ENCODE measurements at regions not wholly inside any gene's neighbourhood (a gene's known extent, or its start where the extent isn't known, plus 50 kb on each side); places are given as distances from the start of the nearest gene placed in this dataset.

DNA sequence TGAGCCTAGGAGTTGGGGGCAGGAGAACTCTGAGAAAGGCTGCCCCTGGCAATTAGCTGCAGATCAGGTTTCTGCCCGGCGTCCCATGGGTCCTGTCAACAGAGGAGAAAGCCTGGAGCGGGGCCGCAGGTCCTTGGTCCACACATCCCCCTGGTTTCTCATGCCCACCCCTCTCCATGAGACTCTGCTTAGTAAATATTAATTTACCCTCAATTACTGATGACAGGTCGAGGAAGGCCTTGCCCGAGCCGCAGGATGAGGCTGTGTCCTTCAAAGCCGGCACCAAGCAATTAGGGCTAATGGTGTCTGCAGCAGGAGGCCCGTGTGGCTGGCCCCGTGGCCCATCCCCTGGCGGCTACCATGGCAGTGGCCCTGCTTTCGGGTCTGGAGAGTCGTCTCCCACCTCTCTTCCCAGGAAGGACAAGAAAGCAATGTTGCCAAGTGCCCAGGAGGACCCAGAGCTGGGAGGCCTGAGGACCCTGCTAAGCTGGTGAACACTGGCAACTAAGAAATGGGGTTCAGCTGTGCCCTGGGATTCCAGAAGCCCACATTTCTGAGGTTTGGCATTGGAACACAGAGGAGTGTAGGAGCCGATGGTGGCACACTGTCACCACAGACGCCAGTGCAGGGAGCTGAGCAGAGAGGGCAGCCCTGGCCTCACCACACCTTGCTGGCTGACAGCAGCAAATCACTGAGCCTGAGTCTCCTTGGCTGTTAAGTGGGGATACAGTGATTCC is 114.6 kb downstream of the CPZ start:
- TF ChIP-seq, protein P1, sequence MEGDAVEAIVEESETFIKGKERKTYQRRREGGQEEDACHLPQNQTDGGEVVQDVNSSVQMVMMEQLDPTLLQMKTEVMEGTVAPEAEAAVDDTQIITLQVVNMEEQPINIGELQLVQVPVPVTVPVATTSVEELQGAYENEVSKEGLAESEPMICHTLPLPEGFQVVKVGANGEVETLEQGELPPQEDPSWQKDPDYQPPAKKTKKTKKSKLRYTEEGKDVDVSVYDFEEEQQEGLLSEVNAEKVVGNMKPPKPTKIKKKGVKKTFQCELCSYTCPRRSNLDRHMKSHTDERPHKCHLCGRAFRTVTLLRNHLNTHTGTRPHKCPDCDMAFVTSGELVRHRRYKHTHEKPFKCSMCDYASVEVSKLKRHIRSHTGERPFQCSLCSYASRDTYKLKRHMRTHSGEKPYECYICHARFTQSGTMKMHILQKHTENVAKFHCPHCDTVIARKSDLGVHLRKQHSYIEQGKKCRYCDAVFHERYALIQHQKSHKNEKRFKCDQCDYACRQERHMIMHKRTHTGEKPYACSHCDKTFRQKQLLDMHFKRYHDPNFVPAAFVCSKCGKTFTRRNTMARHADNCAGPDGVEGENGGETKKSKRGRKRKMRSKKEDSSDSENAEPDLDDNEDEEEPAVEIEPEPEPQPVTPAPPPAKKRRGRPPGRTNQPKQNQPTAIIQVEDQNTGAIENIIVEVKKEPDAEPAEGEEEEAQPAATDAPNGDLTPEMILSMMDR (IDR thresholded peaks at IDR 0.05), result no peak
- FAIRE-seq (no peak), DNase-seq (peak in 1 of 6 donors; percentile 40), ATAC-seq (no peak)
- Histone ChIP-seq H3K4me1 (no peaks in the 10 kb centered on the region), H3K4me3 (no peak overlapping the region), H3K9me3 (no peaks in the 10 kb centered on the region), H3K27ac (no peak overlapping the region), H3K36me3 (no peaks in the 10 kb centered on the region), H3K27me3 (no peaks in the 10 kb centered on the region)
- intact Hi-C loops (cut with DNase I), result no loop called here
- 24 to 29% methylated on average over 15 of the region's 15 CpGs for WGBS, 2 donors

DNA sequence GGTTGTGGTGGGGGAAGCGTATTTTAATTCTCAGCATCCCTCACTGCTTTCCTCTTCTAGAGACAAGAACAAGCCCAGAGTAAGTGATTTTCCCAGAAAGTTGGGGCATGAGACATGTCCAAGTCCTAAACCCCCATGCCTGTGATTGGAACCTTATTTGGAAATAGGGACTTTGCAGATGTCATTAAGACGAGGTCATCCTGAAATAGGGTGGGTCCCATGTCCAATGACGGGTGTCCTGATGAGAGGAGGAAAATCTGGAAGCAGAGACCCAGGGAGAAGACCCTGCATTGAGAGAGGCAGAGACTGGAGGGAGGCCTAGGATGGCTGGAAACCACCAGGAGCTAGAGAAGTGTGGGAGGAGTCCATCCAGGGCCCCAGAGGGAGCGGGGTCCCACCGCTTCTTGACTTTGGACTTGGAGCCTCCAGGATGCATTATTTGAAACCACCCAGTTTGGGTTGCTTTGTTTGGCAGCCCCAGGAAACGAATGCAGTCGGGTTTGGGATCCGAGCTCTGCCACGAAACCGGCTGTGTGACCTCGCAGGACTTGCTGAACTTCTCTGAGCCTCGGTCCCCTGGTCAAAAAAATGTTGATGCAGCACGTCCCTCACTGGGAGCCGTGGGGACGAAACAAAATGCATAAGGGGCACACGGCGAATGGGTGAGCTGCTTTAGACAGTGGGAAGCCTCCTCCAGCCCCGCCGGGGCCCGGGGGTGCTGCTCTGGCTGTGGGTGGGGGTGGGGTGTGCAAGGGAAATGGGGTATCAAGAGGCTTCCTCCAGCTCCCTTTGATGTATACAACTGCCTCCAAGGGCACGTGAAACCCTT is 113.9 kb downstream of the CPZ start:
- peak in 1 of 6 donors; percentile 42 for DNase-seq
- WGBS, 2 donors, result 40 to 52% methylated on average over 21 of the region's 21 CpGs
- intact Hi-C loops (cut with DNase I), result no loop called here
- no peaks in the 10 kb centered on the region for H3K4me1 ChIP-seq
- peaks cover 0 to 5% (median 0%) of the 10 kb centered on the region in 4 donors for H3K27me3 ChIP-seq
- no peak overlapping the region for H3K27ac ChIP-seq
- H3K36me3 ChIP-seq, result no peaks in the 10 kb centered on the region
- FAIRE-seq, result no peak
- H3K9me3 ChIP-seq, result no peaks in the 10 kb centered on the region
- no peak overlapping the region for H3K4me3 ChIP-seq
- TF ChIP-seq, protein P1 (IDR thresholded peaks at IDR 0.05), result no peak
- ATAC-seq, result no peak

DNA sequence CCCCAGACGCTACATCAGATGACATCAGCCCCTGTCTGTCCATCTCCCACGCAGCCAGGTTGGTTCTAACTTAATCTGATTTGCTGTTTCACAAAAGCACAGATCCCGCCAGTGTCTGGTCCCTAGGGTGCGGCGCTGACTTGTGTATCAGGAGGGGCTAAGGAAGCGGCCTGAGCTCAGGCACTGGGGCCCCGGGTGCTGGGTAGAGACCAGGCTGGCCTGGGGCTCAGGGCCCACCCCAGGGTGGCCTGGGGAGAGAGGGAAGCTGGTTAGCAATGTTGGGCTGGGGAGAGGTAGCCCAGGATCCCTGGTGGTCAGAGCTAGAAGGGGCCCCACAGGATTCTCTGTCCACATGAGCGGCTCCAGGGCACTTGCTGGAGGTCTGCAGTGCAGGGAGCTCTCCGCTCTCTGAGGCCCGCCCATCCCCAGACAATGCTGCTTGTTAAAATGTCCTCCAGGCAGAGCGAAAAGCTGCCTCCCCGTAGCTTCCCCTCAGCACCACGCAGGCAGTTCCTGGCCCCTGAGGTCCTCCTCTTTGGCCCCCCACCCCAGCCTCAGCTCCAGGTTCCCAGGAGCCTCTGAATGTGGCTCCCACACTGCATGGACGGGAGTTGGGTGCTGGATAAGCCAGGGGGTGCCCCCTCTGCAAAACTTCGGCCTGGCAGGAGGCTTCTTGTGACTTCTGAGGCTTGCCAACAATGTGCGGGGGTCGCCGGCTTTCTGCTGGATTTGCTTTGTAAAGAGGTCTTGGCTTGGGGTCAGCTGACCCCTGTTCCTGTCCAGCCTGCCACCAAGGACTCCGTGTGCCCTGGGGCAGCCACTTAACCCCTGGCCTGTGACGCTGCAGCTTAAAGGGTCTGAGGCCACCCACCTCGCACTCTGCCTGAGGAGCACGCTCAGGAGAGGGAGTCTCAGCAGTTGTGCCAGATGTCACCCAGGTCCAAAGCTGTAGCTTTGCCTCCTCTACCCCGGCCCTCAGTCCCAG is 112.9 kb downstream of the CPZ start:
- Histone ChIP-seq H3K27me3 (peaks cover 0 to 7% (median 0%) of the 10 kb centered on the region in 4 donors), H3K27ac (no peak overlapping the region), H3K4me3 (no peak overlapping the region), H3K9me3 (no peaks in the 10 kb centered on the region), H3K4me1 (no peaks in the 10 kb centered on the region), H3K36me3 (no peaks in the 10 kb centered on the region)
- ATAC-seq (no peak), FAIRE-seq (no peak), DNase-seq (no peak)
- 45 to 56% methylated on average over 23 of the region's 23 CpGs for WGBS, 2 donors
- intact Hi-C loops (cut with DNase I), result no loop called here
- TF ChIP-seq, protein P1 (IDR thresholded peaks at IDR 0.05), result no peak

DNA sequence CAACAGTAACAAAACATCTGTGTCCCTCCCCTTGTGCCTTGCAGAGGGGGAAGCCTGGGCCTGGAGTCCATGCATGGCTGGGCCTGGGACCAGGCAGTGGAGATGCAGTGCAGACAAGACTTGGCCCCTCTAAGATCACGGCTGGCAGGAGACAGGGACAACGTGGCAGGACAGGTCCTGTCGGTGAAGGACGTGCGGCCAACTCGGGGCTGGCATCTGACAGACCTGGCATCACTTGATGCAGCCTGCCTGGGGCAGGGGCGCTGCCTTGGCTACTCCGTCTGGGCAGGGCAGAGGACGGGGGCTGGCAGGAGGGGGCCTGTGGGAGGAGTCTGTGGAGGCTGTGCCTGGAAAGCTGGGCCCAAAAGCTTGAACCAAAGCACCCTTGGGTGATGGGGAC is 112.1 kb downstream of the CPZ start:
- WGBS, 2 donors, result 60 to 66% methylated on average over 9 of the region's 9 CpGs
- H3K4me3 ChIP-seq, result no peak overlapping the region
- FAIRE-seq (no peak), DNase-seq (peak in 1 of 6 donors; percentile 63), ATAC-seq (no peak)
- no peaks in the 10 kb centered on the region for H3K4me1 ChIP-seq
- H3K27me3 ChIP-seq, result peaks cover 0 to 7% (median 0%) of the 10 kb centered on the region in 4 donors
- intact Hi-C loops (cut with DNase I), result no loop called here
- TF ChIP-seq, protein P1 (IDR thresholded peaks at IDR 0.05), result no peak
- no peak overlapping the region for H3K27ac ChIP-seq
- H3K9me3 ChIP-seq, result no peaks in the 10 kb centered on the region
- no peaks in the 10 kb centered on the region for H3K36me3 ChIP-seq
